Smooth muscle cell of the brain vasculature (primary cell): ENCODE measurements at regions not wholly inside any gene's neighbourhood (a gene's known extent, or its start where the extent isn't known, plus 50 kb on each side); places are given as distances from the start of the nearest gene placed in this dataset.
"Not testable (repeated sequence)": the region's sequence is repeated elsewhere in the genome, so short reads cannot be mapped to it uniquely, and the experiment has no call there.

Source experiments
- DNase-seq: peaks from one replicate; pipeline ENCODE4 v3.0.0-alpha.2; 2012; ENCODE audit warnings: low read depth, low spot score

DNA sequence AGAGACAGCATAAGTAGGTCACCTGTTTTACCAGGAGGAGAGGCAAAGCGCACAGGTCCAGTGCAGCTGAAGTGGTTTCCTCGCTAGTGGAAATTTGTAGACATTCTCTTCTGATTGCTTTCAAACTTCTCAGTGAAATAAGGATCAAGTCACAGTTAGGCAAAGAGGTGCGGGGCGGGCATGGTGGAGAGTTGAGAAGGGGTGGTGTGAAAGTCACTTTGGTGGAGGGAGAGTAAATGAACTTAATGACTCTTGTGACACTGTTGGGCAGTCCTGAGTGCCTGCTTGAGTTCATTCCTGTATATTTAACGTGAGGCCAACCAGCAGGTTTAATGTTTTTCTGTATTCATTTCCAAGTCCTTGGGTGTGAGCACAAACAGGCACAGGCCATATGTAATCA lies 235.6 kb downstream of the TRIML1 start:
- DNase-seq: no peak

DNA sequence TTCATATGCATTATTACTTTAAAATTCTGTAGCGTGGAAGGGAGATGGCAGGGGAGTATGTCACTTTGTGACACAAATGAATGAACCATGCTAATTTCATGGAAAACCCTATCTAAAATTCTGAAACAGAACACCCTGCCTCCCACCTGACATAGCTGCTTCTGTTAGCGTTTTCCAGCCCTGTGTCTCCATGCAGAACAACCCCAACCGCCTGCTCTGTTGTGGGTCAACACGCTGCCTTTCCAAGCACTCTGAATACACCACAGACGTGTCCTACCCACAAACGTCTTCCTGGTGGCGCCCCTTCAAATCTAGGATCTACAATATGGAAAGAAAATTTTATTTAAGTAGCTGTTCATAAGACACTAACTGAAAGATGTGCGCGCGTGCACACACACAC lies 238.6 kb downstream of the TRIML1 start:
- no peak for DNase-seq

DNA sequence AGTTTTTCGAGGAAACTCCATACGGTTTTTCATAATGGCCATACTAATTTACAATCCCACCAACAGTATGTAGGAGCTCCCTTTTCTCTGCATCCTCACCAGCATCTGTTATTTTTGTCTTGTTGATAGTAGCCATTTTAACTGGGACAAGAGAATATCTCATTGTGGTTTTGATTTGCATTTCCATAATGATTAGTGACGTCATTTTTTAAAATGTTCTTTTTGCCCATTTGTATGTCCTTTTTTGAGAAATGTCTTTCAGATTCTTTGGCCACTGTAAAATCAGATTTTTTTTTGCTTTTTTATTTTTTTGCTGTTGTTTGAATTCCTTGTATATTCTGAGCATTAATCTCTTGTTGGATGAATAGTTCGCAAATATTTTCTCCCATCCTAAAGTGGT lies 243.9 kb downstream of the TRIML1 start:
- DNase-seq: no peak

DNA sequence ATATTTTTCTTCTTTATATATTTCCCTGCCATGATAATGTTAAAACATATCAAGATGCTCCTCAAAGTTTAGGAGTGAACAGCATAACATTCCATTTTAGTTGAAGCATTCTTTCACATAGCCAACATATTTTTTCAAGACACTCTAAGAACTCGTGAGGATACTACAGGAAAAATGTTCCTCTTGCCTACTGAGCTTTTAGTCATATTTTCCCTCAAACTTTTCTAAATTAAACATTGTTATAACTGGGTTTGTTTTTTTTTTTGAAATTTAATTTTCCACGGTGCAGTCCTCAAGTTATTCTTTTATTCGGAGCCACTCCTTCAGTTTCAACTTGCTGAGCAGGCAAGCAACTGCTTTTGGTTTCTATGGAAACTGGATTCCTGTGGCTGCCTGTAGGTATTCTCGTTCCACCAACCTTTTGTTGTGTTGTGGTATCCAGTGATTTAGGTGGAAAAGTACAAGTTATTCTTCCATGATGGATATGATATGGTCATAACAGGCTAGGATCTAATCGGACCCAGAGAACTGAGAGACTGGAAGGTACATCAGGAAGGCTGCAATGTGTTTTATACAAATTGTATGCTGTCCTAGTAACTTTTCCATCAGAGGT lies 248.0 kb downstream of the TRIML1 start:
- DNase-seq: no peak

GRCh38 chr4:188391349-188391748 lies 252.1 kb downstream of the TRIML1 start:
- not testable (repeated sequence) for DNase-seq

DNA sequence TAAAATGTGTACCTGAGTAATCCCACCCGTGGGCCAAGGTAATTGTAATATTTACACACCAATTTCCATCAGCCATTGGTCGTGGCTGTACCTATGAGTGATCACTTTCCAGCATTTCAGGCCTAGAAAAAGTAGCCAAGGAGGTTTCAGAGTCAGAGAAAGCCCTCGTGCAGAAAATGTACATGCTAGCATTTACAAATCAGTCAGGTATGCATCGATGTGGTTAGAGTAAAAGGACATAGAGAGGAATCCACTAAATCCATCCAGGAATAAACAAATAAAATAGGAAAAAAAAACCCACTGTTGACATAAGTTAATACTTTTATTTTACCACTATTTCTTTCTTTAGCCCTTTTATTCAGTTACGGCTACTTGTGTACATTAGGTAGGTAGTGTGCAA lies 256.8 kb downstream of the TRIML1 start:
- DNase-seq: no peak

DNA sequence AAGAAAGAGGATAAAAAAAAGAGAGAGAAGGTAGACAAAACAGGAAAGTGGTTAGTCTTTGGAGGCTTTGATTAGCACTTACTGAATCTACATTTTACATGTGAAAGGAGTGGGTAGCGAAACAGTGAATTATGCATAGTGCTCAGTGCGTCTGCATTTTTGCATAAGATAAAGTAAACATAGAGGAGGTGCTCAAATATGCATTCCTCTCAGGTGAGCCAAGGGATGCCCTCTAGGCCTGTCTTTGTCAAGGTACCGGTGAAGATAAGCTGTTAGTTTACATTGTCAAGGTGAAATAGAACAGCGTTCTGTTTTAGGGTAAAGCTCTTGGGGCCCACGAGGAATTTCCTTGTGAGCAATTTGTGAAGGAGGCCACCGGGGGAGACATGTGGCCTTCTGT lies 260.6 kb downstream of the TRIML1 start:
- no peak for DNase-seq

- DNase-seq: no peak
These were observed 261.2 kb downstream of the TRIML1 start for GRCh38 chr4:188400451-188400850.

- DNase-seq: no peak
These were observed 264.0 kb downstream of the TRIML1 start for GRCh38 chr4:188403272-188403671.

GRCh38 chr4:188405071-188405835 lies 266.0 kb downstream of the TRIML1 start:
- DNase-seq: not testable (repeated sequence)

DNA sequence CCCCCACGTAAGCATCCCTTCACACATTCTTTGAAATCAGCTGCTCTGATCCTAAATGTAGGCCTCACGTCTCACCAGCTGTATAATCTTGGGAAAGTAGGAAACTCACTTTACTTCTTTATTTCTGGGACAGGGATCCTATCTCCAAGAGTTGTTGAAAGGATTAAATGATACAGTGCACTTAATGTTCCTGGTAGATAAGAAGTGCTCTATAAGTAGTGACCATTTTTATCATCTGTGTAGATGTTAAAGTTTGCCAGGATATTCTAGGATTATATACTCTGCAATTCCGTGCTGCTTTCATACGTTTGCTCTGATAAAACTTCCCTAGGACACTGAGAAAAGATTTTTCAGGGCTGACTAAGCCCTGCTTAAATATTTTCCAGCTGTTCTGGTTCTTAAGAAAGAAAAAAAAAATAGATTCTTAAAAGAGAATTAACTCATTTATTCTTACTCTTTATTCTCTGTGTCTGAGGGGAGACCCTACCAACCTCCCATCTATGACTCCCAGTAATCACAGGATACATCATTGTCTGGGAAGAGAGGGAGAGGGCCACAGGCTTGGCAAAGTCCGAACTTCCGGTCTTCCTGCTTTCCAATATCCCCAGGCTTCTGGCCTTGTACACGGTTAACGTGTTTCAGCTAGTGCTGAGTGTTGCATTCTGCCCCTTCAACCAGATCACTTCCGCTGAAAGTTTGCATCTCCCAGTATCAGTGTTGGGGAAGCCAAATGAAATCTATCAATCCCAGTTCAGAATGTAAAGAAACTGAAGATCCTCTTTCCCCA lies 269.2 kb downstream of the TRIML1 start:
- no peak for DNase-seq

DNA sequence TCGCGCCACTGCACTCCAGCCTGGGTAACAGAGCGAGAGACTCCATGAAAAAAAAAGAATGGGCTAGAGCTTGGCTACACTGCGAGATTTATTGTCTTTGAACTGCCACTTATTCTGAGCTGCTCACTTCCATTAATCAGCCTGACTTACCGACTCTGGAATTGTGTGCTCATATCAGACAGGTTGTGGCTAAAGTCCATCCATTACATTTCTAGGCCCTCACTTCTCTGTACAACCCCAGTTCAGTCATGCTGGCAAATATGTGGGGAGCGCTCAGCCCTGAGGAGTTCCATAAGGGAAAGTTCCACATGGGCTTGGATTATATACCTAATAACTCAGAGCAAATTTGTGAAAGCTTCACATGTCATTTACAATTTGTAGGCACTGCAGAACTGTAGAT lies 270.6 kb downstream of the TRIML1 start:
- DNase-seq: no peak

DNA sequence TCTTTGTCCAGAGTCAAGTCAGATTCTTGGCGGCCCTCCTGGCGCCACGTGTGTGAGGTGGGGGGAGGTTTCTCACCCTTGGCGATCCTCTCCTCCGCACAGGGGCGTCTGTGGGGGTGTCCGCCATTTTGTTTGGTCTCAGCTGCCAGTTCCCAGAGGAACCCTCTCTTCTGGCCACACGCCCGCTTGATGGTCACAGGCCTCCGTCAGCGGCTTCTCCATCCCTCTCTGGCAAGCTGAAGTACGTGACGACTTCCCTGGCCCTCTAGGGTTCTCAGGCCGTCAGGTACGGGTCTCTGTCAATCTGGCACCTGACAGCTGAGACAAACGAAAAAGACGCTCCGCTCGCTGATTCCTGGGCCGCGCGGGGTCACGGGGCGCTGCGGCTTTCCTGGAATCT lies 272.6 kb downstream of the TRIML1 start:
- no peak for DNase-seq

DNA sequence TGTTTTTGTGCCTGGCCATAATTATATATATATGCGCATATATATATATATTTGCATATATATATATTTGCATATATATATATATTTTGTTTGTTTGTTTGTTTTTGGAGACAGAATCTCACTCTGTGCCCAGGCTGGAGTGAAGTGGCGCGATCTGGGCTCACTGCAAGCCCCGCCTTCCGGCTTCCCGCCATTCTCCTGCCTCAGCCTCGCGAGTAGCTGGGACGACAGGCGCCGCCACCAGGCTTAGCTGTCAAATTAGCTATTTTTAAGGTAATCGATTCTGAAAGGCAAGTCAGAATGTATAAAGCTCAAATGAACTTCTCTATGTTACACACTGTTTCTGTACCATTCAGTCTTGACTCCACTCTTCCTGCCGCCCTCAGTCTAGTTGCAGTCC lies 273.3 kb downstream of the TRIML1 start:
- no peak for DNase-seq

DNA sequence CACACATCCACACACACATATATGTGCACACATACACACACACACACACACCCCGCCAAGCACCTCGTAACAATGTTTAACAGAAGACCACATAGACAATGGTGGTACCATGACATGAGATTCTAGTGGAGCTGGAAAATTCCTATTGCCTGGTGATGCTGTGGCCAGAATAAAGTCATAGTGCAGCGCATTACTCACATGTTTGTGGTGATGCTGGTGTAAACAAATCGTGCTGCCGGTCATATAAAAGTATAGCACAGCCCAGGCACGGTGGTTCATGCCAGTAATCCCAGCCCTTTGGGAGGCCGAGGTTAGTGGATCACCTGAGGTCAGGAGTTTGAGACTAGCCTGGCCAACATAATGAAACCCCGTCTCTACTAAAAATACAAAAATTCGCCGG lies 275.2 kb downstream of the TRIML1 start:
- no peak for DNase-seq

DNA sequence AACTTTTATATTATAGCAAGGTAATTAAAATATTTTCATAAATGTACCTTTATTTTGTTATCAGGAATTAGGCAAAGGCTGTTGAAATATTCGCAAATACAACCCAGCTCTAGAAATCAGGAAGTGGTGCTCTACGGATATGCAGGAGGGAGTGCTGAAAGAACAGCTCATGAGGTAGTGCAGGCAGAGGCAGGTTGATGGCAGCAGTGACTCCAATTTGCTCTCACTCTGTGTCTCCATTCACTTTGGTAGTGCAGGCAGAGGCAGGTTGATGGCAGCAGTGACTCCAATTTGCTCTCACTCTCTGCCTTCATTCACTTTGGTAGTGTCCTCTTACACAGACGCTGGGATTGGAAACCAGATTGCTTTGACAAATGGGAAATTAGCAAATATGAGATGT lies 277.9 kb downstream of the TRIML1 start:
- DNase-seq: no peak

GRCh38 chr4:188423039-188423438 lies 283.8 kb downstream of the TRIML1 start:
- DNase-seq: no peak

GRCh38 chr4:188428935-188429334 lies 289.7 kb downstream of the TRIML1 start:
- DNase-seq: peak; percentile 12

DNA sequence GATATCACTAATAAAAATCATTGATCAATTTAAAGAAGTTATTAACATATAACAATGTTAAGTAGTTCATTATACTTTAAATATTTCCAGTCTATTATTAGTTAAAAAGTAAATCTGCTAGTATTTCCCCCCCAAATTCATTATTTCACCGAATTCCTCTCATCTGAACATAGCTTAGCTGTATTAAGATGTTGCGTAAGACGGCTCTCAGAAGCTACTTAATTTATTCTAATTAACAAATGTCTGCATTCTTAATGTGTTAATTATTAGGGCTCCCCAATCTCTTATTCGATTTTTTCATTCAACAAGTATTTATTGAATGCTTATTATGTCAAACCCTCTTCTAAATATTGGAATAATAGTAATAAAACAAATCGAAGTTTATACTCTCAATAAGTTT lies 290.7 kb downstream of the TRIML1 start:
- DNase-seq: no peak

DNA sequence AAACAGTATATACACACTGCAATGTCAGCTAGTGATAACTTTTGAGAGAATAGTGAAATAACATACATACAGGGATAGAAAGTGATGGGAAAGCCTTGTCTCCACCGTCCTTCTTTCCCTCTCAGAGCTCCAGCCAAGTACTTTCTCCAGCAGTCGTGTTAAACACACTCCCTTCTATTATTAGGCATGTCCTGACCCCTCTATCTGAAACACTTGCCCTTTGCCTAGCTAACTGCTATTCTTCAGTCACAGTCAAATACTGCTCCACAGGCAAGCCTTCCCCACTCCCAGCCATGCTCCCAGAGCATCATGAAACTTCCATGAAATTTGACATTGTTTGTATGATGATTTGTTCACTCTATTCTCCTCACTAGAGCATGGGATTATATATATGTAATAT lies 291.1 kb downstream of the TRIML1 start:
- DNase-seq: no peak

DNA sequence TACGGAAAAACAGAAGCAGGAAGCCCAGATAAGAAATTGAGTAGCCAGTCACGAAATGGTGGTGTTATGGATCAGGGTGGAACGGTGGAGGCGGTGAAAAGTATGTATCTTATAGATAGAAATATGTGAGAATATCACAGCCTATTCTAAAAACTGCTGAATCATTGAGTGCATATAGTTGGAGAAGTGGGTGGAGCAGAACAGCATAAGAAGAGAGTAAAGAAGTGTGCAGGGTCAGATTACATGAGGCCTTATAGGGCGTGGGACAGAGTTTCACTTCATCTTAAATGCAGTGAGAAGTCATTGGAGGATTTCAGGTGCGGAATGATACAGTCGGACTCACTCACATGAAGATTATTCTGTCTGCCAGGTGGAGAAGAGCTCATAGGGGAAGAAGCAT lies 293.1 kb downstream of the TRIML1 start:
- no peak for DNase-seq

GRCh38 chr4:188433741-188434315 lies 294.6 kb downstream of the TRIML1 start:
- no peak for DNase-seq
